HG03060 (cell line): ENCODE measurements at regions not wholly inside any gene's neighbourhood (a gene's known extent, or its start where the extent isn't known, plus 50 kb on each side); places are given as distances from the start of the nearest gene placed in this dataset.

ENCODE experiments used
- ATAC-seq: cut with Tn5 transposase; IDR thresholded peaks from one replicate; pipeline ENCODE4 v1.9.1; 2021; ENCODE audit warnings: low read depth, moderate number of reproducible peaks; ENCODE audit not compliant: unreplicated experiment

DNA sequence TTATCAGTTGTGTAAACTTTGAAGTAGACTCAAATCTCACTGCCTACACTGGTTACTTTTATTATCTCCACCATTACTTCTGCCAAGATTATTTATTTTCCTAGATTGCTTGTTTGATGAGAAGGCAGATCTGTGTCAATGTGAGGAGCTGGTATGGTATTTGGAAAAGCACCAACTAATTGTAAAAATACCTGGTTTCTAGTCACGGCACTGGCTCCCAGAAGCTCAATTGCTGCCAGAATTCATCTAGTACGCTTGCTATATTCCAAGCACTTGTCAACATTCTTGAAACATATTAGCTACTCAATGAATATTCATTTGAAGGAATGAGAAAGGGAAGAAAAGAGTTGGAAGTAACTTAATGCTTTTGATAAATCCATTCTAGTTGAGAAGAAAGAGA lies 1376.8 kb upstream of the ADGRL3 start:
- ATAC-seq = no peak

DNA sequence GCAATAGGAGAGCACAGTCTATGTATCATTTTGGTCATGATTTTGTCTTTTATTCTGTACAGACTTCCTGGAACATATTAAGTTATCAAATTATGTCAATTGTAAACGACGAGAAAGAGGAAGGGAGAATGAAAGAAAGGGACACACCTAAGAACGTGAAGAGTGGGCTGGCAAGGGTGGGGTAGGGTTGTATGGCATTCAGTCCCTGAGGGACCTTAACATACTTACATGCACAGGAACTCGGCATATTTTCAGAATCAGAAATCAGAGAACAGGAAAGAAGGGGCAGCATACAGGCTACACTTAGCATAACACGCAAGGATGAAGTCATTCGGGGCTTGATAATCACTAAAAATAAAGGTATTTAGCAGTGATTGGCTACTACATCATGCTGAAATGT lies 1375.0 kb upstream of the ADGRL3 start:
- ATAC-seq = no peak

DNA sequence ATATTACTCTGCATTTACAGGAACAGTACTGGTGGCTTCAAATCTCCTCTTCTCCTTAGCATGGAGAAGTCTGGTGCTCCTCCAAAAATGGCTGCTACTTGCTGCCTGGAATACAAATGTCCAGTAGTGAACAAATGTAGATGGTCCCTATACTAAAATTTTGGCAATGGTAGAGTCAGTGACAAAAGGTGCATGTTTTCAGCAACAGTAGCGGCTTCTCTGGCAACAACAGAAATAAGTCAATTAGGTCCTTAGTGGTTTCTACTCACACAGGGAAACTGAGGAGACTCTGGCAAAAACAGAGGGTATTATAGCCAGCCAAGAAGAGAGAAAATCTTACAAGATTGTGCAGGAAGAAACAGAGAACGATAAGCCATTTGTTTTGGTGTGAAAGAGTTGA lies 1368.4 kb upstream of the ADGRL3 start:
- no peak for ATAC-seq

DNA sequence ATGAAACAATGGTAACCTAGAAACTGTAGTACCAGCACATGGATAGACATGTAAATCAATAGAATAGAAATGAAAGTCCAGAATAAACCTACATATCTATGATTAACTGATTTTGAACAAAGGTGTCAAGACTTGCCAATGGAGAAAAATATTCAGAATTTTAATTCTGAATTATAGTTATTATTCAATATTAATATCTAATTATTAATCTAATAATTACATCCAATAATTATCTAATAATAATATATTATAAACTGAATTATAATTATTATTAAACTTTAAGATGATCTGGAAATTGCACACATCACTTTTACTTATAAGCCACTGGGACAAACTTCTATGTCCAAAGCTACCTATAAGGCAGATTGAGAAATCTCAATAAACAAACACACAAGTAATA lies 1365.2 kb upstream of the ADGRL3 start:
- ATAC-seq = no peak

DNA sequence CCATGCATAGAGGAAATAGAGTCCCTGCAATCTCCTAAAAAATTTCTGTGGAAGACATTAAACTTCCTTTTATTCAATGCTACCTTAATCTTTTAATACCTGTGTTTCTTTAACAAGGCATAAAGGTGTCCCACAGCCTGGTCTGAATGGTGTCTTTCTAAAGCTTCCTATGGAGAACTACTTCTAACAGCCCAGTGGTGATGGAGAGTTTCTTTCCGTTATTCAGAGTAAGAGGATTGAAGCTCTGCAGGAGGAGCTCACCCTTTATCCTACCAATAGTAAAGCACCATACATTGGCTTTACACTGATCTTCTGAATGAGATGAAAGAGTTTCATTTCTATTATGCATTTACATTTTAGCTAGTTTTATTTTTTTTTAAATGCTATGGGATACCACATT lies 1362.4 kb upstream of the ADGRL3 start:
- ATAC-seq = no peak

DNA sequence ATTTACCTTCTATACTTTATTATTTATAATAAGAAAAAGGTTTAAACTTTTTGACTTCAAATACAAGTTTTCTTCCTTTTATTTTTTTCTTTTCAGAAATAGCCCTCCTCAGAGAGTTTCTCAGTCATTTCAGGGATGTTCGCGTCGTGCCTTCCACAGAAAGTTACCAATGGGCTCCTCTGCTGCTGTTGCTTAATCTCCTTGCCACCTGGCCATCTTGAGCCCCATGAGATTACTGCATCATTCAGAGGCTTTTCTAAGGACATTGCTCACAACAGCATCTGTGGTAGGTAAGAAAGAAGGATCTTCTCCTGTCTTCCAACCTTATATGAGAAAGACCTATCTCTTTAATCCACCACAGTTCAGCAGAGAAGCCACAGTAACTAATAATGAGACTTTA lies 1361.9 kb upstream of the ADGRL3 start:
- ATAC-seq = no peak

DNA sequence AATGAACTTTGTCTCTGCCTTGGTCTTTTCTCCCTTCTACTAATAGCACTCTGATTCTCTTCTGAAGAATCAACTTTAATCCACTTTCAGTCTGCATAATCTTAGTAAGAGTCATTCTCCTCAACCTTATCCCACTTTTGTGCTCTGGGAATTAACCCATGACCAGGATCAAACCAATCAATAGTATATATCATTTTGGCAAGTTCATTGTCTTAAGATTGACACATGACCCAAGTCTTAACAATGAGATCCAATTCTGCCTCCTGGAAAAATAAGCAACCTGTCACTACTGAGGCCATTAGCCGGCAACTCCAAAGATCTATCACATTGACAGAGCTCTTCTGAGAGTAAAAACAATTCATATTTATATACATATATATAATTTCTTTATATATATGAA lies 1358.4 kb upstream of the ADGRL3 start:
- ATAC-seq = no peak

DNA sequence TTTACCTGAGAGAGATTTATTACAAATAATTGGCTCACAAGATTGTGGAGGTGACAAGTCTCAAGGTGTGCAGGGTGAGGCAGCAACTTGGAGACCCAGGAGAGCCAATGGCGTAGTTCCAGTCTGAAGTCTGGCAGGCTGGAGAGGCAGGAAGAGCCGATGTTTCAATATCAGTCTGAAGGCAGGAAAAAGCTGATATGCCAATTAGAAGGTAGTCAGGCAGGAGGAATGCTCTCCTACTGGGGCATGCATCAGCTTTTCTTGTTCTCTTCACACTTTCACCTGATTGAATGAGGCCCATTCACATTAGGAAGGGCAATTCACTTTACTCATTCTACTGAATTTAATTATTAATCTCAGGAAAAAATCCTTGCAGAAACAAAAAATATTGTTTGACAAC lies 1351.7 kb upstream of the ADGRL3 start:
- ATAC-seq = no peak

DNA sequence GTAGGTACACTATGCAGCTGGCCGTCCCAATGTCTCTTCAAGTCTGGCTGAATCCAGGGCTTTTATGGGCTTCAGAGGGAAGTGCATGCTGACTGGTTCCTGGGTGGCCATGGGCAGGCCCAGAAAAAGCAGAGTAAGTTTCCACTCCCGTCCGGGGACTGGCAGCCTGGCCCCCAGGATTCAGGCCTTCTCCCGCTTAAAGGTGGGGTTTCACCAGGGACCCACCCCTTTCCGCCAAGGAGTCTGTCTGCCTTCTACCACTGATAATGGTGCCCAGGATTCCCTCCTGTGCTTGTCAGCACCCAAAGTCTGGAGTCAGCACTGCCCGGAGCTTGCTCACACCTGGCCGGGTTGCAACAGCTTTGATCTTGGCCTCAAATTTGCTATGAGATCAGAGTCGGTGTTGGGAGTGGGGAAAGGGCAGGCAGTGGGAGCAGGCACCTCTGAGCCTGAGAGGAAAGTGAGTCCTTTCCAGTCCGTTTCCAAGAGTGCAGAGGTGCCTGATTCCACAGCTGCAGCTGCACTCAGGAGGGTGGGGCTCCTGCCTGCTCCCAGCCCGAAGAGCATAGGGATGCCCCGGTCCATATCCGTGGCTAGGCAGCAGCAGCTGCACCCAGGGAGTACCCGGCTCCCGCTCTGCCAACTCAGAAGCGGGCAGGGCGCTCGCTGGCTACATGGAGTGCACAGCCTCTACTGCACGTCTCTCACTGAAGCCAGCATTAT lies 1344.3 kb upstream of the ADGRL3 start:
- no peak for ATAC-seq

DNA sequence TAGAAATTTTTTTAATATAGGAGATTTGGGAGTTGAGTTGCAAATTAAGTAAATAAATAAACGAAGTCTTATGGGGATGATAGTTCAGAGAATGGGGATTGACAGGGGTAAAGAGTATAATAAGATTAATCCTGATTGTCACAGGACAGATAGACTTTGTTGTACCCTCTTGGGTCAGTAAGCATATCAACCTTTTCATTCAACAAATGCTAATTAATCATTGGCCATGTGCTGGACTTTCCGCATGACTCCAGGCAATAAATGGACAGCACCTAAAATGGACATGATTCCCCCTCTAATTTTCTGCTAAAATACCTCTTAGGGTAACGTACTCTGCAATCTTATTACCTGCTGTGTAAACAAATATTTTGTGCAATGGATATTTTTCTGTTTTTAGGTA lies 1331.1 kb upstream of the ADGRL3 start:
- no peak for ATAC-seq

DNA sequence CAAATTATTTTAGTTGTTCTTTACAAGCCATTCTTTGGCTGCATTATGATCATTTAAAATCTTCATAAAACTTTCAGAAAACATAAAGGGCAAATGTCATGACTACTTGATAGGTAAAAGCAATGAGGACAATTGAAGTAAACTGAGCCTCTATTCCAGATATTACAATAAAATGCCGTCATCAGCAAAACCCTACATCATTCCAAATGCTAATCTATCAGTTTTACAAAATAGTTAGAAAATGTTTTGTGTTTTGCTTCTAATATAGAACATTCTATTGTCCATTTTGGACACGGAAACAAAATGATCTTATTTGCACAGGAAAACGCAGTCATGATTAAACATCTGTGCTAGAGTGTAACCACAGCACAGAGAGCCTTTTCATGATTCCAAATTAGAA lies 1330.6 kb upstream of the ADGRL3 start:
- no peak for ATAC-seq

DNA sequence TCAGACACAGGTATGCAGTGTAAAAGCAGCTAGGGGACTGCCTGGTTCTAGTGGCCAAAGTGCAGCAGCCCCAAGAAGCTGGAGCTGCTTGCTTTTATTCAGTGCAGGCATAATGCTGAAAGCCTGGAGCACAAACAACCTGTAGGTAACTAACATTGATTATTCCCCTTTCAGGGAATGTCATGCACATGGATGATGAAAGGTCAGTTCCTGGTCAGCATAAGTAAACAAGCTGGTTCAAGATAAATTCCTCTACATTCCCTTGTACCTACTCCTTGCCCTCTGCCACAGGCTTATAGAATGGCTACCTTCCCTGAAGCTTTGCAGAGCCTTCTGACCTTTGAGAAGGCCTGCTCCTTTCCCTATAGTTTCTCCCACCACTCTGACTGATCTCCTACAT lies 1318.5 kb upstream of the ADGRL3 start:
- ATAC-seq = no peak

DNA sequence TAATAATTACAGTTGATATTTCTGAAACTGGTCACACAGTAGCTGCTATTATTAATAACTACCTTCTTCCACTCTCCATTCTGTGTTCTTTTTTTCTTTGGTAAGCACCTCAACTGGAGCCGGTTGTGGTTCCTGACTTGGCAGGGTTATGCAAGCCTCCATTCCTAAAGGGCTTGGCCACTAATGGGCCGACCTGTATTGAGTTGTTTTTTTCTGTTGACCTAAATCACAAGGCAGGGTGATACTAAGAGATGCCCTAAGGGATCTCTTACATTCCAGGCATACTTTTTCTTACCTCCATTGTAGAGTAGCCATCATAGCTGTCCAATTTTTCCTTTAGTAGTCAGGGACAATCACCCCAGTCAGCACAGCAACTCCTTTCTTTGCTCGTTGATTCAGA lies 1295.8 kb upstream of the ADGRL3 start:
- ATAC-seq = no peak

DNA sequence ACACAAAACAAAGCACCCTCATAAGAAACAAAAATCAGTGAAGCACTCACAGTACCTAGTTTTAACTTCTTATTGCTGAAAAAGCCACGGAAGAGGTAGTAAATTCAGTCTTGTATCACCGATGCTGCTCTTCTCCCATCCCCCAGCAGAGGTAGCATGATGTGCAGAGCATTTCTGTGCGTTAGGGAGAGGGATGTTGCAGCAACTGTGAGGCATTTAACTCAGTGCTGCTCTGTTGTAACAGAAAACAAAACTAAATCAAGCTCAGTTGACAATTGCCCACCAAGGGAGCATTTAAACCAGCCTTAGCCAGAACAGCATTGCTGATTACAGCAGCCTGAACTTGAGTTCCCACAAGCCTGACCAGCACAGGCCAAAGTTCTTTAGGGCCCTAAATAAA lies 1279.7 kb upstream of the ADGRL3 start:
- ATAC-seq = no peak

DNA sequence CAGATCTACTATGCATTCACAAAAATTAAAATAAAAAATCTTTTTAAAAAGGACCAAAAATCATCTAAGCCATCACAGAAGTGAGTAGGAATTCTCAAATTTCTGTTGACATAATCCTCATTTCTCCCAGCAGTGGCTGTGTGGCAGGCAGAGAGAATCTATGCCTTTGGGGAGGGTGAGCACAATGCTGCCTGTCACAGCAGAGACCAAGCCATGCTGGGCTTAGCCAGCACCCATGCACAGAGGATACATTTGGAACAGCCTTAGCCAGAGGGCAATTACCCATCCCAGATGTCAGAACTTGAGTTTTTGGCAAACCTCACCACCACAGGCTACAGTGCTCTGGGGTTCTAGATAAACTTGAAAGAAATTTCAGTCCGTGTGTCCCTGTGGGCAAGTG lies 1274.8 kb upstream of the ADGRL3 start:
- ATAC-seq = no peak

DNA sequence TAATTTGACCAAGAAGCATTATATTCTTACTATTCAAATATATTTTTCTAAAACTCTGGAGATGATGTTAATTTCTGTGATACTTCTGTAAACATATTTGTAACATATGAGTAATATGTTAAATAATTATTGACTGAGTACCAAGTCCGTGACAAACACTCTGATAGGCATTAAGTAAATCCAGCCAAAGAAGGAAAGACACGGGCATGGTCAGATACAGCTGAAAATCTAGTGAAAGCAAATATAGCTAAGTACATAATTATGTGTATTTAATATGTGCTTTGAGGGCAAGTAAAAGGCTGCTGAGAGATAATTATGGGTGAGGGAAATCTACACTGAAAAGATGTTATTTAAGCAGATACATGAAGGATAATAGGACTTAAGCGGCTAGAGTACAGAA lies 1263.6 kb upstream of the ADGRL3 start:
- no peak for ATAC-seq

DNA sequence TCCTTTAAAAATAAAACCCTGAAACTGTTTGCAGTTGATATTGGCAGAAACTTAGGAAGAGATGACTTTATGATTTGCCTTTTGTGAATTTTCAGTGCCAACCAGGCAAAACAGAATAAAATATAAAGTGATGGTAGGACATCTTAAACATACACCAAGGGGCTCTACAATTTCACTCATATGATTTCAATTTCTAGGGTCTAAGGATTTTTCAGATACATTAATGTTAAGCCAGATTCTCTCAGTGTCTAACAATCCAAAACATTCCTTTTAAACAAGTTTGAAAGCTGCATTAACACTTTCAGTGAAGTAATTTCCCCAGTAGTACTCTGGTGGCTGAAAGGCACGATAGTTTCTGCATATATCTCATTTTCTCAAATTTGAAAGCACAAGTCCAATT lies 1262.0 kb upstream of the ADGRL3 start:
- no peak for ATAC-seq

DNA sequence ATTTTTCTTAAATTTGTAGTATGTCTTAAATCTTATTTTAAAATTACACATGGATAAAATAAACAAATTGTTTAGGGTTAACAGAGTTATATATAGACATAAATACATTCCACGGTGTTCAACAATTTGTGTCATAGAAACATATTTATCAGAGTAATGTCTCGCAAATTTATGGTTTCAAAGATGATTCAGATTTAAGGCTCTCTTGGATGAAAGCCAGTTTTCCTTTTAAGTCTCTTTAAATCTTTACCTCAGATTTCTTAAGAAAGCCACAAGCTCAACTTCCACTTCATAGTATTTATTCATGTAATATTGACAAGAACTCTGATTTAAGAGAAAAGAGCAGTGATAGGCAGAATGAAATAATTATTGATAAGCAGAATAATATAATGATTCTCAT lies 1254.8 kb upstream of the ADGRL3 start:
- no peak for ATAC-seq

DNA sequence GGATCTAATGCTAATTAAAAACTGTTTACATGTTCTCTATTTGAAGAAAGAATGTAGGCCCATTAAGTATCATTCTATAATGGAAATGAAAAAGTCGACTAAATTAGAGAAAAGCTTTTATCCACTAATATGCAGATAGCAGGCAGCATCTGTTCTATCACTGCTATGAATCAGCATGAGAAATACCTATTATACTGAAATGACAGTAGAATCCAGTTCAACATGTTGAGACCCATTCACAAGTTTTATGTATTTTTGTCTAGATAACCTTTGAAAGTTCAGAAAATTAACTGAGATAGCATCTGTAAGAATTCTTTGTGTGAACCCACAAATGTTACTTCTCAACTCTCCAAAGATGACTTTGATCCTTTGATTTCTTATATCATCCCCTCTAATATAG lies 1254.4 kb upstream of the ADGRL3 start:
- ATAC-seq = no peak

DNA sequence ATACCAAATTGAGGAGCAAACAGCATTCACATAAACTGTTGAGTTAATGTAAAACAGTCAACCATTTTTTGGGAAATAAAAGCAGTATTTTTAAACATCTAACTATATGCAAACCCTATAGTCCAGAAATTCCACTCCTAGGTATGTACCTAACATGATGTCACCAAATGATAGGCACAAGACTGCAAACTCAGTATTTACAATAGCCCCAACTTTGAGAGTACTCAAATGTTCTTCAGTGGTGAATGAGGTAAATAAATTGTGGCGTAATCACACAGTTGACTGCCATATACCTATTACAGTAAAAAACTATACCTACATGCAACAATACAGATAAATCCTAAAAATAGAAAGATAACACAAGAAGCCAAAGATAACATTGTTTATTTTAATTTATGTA lies 1243.8 kb upstream of the ADGRL3 start:
- ATAC-seq = no peak

DNA sequence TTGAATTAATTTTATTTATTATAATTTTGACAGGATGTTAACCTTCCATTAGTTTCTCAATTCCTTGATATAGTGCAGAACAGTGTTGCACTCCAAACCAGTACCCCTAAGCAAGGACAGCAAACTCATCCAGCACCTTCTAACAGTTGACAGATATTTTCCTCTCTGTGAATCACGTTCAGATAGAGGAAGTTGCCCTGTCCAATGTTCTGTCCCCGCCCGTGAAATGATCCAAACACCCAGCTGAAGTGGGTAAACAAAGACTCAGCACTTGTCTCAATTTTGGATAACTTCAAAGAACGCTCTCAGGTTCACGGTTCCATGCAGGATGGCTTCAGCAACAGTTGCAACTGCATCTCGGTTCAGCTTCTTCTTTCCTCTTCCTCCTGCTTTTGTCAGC lies 1240.0 kb upstream of the ADGRL3 start:
- ATAC-seq = no peak

DNA sequence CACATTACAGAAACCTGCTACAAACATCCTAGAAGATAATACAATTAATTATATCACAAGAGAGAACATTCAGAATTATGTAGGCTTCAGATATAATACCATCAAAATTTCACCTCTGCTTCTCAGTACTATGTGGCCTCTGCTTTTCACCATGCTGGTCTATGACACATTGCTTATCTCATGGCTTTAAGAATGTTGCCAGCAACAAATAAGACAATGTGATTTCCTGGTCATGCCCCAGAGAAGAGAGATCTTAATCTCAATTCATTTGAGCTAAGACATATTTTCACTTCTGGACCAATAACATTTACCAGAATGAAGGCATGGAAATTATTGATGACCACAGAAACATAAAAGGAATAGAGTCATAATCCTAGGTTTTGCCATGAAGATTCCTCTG lies 1233.4 kb upstream of the ADGRL3 start:
- ATAC-seq = no peak

DNA sequence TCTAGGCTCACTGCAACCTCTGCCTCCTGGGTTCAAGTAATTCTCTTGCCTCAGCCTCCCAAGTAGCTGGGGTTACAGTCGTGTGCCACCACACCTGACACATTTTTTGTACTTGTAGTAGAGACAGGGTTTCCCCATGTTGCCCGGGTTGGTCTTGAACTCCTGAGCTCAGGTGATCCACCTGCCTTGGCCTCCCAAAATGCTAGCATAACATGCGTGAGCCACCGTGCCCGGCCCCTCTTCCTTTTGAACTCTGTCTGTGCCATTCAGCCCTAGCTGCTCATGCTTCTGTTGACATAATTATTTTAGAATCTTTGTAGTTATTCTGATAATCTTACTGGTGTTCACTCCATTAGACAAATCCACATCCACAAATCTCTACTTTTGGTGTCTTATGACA lies 1231.3 kb upstream of the ADGRL3 start:
- ATAC-seq = no peak
